ENCODE measurements at regions not wholly inside any gene's neighbourhood (a gene's known extent, or its start where the extent isn't known, plus 50 kb on each side); places are given as distances from the start of the nearest gene placed in this dataset.

GRCh38 chr3:72301779-72302178 lies 516.8 kb upstream of the PROK2 start:
- TF ChIP-seq, protein P1, sequence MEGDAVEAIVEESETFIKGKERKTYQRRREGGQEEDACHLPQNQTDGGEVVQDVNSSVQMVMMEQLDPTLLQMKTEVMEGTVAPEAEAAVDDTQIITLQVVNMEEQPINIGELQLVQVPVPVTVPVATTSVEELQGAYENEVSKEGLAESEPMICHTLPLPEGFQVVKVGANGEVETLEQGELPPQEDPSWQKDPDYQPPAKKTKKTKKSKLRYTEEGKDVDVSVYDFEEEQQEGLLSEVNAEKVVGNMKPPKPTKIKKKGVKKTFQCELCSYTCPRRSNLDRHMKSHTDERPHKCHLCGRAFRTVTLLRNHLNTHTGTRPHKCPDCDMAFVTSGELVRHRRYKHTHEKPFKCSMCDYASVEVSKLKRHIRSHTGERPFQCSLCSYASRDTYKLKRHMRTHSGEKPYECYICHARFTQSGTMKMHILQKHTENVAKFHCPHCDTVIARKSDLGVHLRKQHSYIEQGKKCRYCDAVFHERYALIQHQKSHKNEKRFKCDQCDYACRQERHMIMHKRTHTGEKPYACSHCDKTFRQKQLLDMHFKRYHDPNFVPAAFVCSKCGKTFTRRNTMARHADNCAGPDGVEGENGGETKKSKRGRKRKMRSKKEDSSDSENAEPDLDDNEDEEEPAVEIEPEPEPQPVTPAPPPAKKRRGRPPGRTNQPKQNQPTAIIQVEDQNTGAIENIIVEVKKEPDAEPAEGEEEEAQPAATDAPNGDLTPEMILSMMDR (IDR thresholded peaks at IDR 0.05; ENCODE audit: control extremely low read depth in 1 of 3, insufficient read depth in 1 of 3, low read depth in 1 of 3, low read length in 3 of 3): no peak
- TF ChIP-seq SIRT6 (IDR thresholded peaks at IDR 0.05; ENCODE audit: low read length): no peak
- TF ChIP-seq MAFK (IDR thresholded peaks at IDR 0.05; ENCODE audit: low read depth, low read length): no peak
- TF ChIP-seq TAF1 (IDR thresholded peaks at IDR 0.05; ENCODE audit: low read depth, low read length): no peak
- no peak for TF ChIP-seq GTF2F1 (IDR thresholded peaks at IDR 0.05; ENCODE audit: borderline replicate concordance, low read depth, low read length)
- no peak for TF ChIP-seq EZH2 (IDR thresholded peaks at IDR 0.05; ENCODE audit: low read depth, low read length, severe bottlenecking)
- no peak for TF ChIP-seq GABPA (IDR thresholded peaks at IDR 0.05; ENCODE audit: borderline replicate concordance, insufficient read depth, low read length)
- TF ChIP-seq POLR2AphosphoS5 (IDR thresholded peaks at IDR 0.05; ENCODE audit: low read depth, low read length): no peak

All from H1 (cell line).